T-helper 2 cell (primary cell): ENCODE measurements at regions not wholly inside any gene's neighbourhood (a gene's known extent, or its start where the extent isn't known, plus 50 kb on each side); places are given as distances from the start of the nearest gene placed in this dataset.

Source experiments
- DNase-seq, 5 experiments: peaks; one replicate each; pipeline versions ENCODE4 v3.0.0 to v3.0.0-alpha.2; 2012 to 2022

- no peak for DNase-seq
Observed at GRCh38 chr13:44260336-44260735, 113.3 kb upstream of the SERP2 start.

- DNase-seq: no peak
Observed at GRCh38 chr13:44263751-44264620, 109.6 kb upstream of the SERP2 start.

DNA sequence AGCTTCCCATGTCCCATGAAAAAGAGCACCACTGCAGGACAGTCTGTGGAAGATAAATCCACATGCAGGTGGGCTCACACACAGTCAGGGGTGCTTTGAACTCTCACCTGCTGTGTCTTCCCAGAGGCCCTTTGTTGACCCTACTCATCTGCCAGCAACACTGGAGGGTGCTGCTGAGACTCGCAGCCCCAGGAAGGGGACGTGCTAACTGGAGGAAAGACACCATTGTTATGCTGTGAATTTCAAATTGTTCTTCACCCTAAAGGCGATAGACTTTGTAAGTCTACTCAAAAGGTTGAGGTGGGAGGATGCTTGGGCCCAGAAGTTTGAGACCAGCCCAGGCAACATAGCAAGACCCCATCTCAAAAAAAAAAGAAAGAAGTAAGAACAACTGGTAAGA lies 107.3 kb upstream of the SERP2 start:
- DNase-seq: no peak

- DNase-seq: no peak
Observed at GRCh38 chr13:44266772-44267171, 106.9 kb upstream of the SERP2 start.

DNA sequence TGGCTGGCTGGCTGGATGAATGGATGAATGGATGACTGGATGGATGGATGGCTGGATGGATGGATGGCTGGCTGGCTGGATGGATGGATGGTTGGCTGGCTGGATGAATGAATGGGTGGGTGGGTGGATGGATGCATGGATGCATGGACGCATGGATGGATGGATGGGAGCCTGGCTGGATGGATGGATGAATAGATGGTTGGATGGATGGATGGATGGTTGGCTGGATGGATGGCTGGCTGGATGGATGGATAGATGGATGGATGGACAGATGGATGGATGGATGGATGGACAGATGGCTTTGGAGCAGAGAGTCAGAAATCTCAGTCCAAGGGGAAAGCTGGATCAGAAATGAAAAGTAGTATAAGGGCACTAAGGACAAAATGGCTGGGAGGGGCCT lies 106.4 kb upstream of the SERP2 start:
- no peak for DNase-seq

DNA sequence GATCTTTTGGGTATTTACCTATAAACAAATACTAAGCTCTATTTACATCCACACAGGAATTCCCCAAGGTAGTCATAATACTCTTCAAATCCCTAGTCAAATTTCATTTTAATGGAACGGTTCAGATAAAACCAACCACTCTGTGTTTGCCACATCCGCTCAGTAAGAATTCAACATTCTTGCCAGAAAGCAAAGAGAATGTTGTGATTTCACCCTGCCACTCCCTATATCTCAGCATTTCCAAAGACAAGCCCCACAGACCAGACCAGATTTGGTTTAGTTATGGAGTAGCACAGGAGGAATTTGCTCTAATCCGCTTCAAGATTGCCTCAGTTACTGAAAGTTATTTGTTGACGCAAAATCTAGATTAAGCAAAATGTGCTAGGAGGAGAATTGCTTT lies 105.6 kb upstream of the SERP2 start:
- DNase-seq: no peak

DNA sequence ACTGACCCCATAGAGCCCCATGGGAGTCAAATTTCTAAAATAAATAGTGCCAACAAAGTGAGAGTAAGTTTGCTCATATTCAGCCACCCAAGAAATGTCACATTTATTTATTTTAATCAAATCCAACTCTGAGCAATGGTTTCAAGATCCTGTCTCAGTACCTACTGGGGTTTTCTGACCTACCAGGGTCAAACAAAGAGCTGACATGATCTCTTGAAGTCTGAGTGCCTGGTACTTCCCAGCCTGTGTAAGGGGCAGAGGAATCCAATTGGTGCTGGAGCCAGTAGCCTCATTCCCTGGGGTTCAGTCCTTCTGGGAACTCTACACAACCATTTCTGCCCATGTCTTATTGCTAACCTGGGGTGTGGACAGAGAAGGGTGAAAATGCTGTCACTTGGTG lies 104.6 kb upstream of the SERP2 start:
- no peak for DNase-seq

DNA sequence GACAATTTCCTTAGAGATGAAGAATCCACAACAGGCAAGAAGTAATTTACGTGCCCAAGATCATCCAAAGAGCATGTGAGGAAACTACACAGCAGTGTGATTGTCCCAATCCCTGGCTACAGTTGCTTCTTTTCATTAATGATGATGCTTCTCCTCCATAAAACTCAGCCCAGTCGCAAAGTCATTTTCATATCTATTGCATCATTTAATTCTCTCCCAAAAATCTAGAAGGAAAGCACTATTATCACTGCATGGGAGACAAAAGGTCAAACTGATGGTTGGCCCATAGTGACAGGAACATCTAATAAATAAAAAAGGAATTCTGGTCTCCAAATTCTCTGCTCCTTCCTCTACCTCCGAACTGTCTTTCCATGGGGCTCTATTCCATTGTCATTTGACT lies 103.5 kb upstream of the SERP2 start:
- DNase-seq: no peak

DNA sequence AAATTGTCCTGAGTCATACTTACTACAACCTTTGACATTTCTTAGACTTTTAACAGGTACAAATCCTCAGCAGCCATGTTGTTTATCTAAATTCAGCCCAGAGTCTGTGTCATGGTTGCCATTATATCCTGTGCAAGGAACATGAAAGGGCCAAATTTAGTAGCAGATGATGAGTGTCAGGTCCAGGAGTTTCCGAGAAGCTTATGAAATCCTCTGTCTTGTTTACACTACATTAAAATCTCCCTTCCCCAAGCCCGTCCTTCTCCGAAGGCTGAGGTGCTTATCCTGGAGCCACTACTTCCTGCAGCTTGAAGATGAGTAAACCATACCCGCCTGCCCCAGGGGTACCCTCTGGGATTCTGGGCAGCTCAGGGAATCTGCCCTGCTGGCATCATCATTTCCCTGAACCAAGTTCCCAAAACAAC lies 102.6 kb upstream of the SERP2 start:
- no peak for DNase-seq

- DNase-seq: no peak
Observed at GRCh38 chr13:44271473-44271872, 102.2 kb upstream of the SERP2 start.

- no peak for DNase-seq
Observed at GRCh38 chr13:44271915-44272341, 101.7 kb upstream of the SERP2 start.

GRCh38 chr13:44272692-44273091 lies 100.9 kb upstream of the SERP2 start:
- DNase-seq: no peak

DNA sequence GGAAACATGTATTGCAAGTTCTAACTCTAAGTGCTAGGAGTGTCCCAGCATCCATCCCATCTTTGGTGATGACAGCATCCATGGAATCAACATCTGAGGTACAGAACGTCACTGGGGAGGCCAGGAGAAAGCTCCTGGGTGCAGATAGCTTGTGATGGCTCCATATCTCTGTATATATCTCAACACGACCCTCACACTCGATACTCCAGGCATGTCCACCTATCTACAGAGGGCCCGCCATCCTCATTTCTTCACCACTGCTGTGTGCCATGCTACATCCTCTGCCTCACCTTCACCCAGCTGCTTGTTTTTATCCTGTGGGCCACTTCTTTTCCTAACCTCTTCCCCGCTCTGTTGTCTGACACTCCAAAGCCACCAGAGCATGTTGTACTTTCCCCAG lies 100.4 kb upstream of the SERP2 start:
- no peak for DNase-seq

DNA sequence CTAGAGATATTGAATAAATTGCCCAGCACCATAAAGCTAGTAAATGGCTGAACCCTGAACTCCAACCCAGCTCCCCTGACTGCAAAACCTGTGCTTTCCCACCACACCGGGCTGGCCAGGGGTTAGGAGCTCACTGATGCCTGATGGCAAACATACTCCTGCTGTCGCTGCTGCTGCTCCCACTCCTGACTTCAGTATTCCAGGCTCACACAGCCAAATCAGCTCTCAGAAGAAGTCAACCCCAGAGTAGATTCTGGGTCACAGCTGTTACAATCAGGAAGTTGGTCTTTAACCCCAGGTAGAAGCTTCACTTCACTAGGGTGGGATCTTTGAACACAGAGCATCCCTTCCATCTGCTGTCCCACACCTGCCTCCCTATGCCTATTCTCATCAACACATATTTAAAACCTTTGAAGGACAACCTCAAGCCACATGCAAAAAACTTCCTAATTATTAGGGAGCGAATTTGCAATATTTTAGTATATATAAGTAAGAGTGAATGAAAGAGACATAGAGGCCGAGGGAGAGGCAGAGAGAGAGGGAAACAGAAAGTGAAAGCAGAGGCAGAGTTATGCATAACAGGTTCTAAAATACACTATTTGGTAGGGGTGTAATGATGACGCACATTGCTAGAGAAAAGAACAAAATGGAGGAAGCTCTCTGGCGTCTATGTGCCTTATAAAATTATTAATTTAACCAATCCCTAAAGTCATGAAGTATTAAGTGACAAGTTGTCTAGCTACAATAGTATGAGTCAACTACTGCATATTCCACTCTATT lies 99.4 kb upstream of the SERP2 start:
- peak in 2 of 5 experiments; percentile 65 to 87 for DNase-seq

GRCh38 chr13:44274771-44275205 lies 98.8 kb upstream of the SERP2 start:
- DNase-seq: peak in 1 of 5 experiments; percentile 17

DNA sequence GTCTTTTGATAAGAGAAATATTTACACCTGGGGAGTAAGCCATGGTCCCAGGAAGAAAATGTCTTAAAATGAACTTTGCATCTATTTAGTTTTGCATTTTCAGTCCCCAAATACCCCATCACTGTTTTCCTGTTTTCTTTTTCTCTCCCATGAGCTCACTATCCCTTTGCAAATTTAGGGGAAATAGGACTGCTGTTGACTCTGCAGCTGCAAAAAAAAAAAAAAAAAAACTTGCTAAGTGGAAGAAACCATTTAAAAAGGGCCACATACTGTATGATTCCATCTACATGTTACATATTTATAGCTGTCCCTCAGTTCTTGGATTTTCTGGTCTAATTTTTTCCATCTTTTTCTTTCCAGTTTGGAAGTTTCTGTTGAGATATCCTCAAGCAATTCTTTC lies 98.2 kb upstream of the SERP2 start:
- no peak for DNase-seq

GRCh38 chr13:44276061-44276460 lies 97.6 kb upstream of the SERP2 start:
- DNase-seq: no peak

DNA sequence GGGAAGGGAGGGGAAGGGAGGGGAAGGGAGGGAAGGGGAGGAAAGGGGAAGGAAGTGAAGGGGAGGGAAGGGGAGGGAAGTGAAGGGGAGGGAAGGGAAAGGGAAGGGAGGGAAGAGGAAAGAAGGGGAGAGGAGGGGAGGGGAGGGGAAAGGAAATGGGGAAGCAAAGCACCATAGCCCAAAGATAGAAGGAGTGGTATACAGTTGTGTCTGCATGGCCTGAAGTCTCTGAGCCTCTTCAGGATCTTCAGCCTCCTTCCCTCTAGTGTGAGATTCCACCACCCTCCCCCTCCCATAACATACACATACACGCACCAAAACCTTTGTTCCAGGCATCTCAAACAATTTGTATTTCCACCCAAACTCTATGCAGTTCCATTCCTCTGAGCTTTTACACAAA lies 96.2 kb upstream of the SERP2 start:
- DNase-seq: no peak

- no peak for DNase-seq
Observed at GRCh38 chr13:44278166-44278565, 95.5 kb upstream of the SERP2 start.

DNA sequence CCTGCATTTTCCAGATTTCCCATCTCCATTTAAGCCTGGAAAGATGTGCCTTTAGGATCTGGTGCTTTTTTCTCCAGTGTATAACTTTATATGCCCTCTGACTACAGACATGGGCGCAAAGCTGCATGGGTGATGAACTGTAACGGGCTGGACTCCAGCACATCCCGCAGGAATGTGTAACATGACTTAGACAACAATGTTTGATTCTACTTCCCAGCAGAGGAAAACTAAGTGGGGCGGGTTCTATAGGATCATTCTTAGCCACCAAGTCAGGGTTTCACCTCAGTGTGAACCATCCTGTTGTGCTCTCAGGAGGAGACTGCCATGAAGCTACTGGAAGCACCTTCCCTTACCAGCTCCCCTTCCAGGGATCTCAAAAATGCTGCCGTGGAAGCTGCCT lies 93.2 kb upstream of the SERP2 start:
- DNase-seq: no peak

GRCh38 chr13:44281252-44282000 lies 92.2 kb upstream of the SERP2 start:
- no peak for DNase-seq

DNA sequence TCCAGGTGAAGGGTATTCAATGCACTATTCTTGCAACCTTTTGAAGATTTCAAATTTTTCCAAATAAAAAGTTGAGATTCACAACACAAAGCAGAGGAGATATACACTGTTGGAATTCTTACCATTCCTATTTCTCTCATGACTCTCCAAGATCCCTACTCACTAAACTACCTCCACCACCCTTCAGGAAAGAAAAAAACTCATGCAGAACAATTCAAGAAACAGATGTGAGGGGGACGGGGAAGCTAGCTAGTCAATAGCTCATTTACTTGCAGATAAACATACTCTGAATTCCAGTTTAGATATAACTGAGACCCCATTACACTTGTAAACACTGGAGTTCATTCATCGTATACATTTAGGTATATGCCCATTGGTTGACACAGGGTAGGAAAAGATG lies 90.0 kb upstream of the SERP2 start:
- no peak for DNase-seq

DNA sequence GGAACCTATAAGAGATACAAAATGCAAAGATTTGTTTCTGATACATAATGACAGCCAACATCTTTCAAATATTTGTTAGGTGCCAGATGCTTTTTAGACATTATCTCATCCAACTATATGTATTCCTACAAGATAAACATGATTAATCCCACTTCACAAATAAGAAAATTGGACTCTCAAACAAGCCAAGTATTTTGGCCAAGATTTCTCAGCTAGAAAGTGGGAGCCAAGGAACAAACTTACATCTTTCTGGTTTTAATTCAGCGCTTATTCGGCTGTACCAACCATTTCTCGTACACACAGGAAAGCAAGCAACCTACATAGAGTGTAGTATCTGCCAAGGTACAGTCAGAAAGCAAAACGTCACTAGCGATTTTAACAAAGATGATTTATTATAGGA lies 85.7 kb upstream of the SERP2 start:
- DNase-seq: no peak
